ENCODE measurements at regions not wholly inside any gene's neighbourhood (a gene's known extent, or its start where the extent isn't known, plus 50 kb on each side); places are given as distances from the start of the nearest gene placed in this dataset.

GRCh38 chr3:99236576-99236975, 335.1 kb upstream of the DCBLD2 start:
- no peak for TF ChIP-seq TCF4 (CRISPR knock-in tag; IDR thresholded peaks at IDR 0.05; ENCODE audit: borderline replicate concordance)
- no peak for TF ChIP-seq PATZ1 (CRISPR knock-in tag; IDR thresholded peaks at IDR 0.05; ENCODE audit: borderline replicate concordance)
- no peak for TF ChIP-seq ZFP3 (CRISPR knock-in tag; IDR thresholded peaks at IDR 0.05)
- no peak for TF ChIP-seq ZFP30 (CRISPR knock-in tag; IDR thresholded peaks at IDR 0.05)
- no peak for TF ChIP-seq CREB5 (CRISPR knock-in tag; IDR thresholded peaks at IDR 0.05; ENCODE audit: low read depth)
- TF ChIP-seq ZNF8 (CRISPR knock-in tag; IDR thresholded peaks at IDR 0.05) = no peak
- TF ChIP-seq TOX (CRISPR knock-in tag; IDR thresholded peaks at IDR 0.05; ENCODE audit: borderline replicate concordance) = no peak
- TF ChIP-seq RARB (CRISPR knock-in tag; IDR thresholded peaks at IDR 0.05) = no peak
- TF ChIP-seq ZC3H10 (CRISPR knock-in tag; IDR thresholded peaks at IDR 0.05) = no peak
- no peak for TF ChIP-seq GLIS3 (CRISPR knock-in tag; IDR thresholded peaks at IDR 0.05)
- TF ChIP-seq ZNF565 (CRISPR knock-in tag; conservative IDR thresholded peaks at IDR 0.05; ENCODE audit: low read depth) = no peak
- no peak for TF ChIP-seq PPARA (CRISPR knock-in tag; IDR thresholded peaks at IDR 0.05; ENCODE audit: borderline replicate concordance)
- TF ChIP-seq, protein P1, sequence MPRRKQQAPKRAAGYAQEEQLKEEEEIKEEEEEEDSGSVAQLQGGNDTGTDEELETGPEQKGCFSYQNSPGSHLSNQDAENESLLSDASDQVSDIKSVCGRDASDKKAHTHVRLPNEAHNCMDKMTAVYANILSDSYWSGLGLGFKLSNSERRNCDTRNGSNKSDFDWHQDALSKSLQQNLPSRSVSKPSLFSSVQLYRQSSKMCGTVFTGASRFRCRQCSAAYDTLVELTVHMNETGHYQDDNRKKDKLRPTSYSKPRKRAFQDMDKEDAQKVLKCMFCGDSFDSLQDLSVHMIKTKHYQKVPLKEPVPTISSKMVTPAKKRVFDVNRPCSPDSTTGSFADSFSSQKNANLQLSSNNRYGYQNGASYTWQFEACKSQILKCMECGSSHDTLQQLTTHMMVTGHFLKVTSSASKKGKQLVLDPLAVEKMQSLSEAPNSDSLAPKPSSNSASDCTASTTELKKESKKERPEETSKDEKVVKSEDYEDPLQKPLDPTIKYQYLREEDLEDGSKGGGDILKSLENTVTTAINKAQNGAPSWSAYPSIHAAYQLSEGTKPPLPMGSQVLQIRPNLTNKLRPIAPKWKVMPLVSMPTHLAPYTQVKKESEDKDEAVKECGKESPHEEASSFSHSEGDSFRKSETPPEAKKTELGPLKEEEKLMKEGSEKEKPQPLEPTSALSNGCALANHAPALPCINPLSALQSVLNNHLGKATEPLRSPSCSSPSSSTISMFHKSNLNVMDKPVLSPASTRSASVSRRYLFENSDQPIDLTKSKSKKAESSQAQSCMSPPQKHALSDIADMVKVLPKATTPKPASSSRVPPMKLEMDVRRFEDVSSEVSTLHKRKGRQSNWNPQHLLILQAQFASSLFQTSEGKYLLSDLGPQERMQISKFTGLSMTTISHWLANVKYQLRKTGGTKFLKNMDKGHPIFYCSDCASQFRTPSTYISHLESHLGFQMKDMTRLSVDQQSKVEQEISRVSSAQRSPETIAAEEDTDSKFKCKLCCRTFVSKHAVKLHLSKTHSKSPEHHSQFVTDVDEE (CRISPR knock-in tag; IDR thresholded peaks at IDR 0.05) = no peak

Data from SK-N-SH treated with all-trans-retinoic acid at 6 μM for 48 hours (cell line).